GM23248 (cell line): ENCODE measurements at regions not wholly inside any gene's neighbourhood (a gene's known extent, or its start where the extent isn't known, plus 50 kb on each side); places are given as distances from the start of the nearest gene placed in this dataset.

Experiments used
- DNase-seq: peaks from one replicate; pipeline ENCODE4 v3.0.0-alpha.2; 2015
- H2AFZ ChIP-seq: fragments of 200-600 bp; sonication (generic); 2 replicates; pipeline ENCODE4 v1.6.1; 2016; ENCODE audit warnings: antibody characterized with exemption
- H3F3A ChIP-seq: fragments of 200-600 bp; sonication (generic); 2 replicates; pipeline ENCODE4 v1.6.1; 2016; ENCODE audit warnings: mild to moderate bottlenecking, antibody characterized with exemption, mixed run types; ENCODE audit not compliant: insufficient read depth
- H3K27ac ChIP-seq: fragments of 200-600 bp; sonication (generic); 2 replicates; pipeline ENCODE4 v1.5.1; 2016; ENCODE audit warnings: mild to moderate bottlenecking
- H3K27me3 ChIP-seq: fragments of 200-600 bp; sonication (generic); replicated peaks from 2 replicates; pipeline ENCODE4 v1.6.1; 2016; ENCODE audit warnings: mild to moderate bottlenecking; ENCODE audit not compliant: insufficient read depth
- H3K36me3 ChIP-seq: fragments of 200-600 bp; sonication (generic); 2 replicates; pipeline ENCODE4 v1.6.1; 2016; ENCODE audit warnings: low read depth, mild to moderate bottlenecking
- H3K4me1 ChIP-seq: fragments of 200-600 bp; sonication (generic); 2 replicates; pipeline ENCODE4 v1.6.1; 2016; ENCODE audit warnings: mild to moderate bottlenecking; ENCODE audit not compliant: insufficient read depth
- H3K4me2 ChIP-seq: fragments of 200-600 bp; sonication (generic); one replicate; pipeline ENCODE4 v1.6.1; 2016; ENCODE audit warnings: mild to moderate bottlenecking; ENCODE audit not compliant: unreplicated experiment
- H3K4me3 ChIP-seq: fragments of 200-600 bp; sonication (generic); 2 replicates; pipeline ENCODE4 v1.5.1; 2016; ENCODE audit warnings: mild to moderate bottlenecking
- H3K79me2 ChIP-seq: fragments of 200-600 bp; sonication (generic); 2 replicates; pipeline ENCODE4 v1.6.1; 2016; ENCODE audit warnings: mild to moderate bottlenecking; ENCODE audit not compliant: insufficient read depth
- H3K9ac ChIP-seq: fragments of 200-600 bp; sonication (generic); 2 replicates; pipeline ENCODE4 v1.6.1; 2016; ENCODE audit warnings: mild to moderate bottlenecking
- H3K9me2 ChIP-seq: fragments of 200-600 bp; sonication (generic); 2 replicates; pipeline ENCODE4 v1.6.1; 2016; ENCODE audit warnings: mixed run types, mild to moderate bottlenecking, moderate library complexity; ENCODE audit not compliant: insufficient read depth
- H3K9me3 ChIP-seq: fragments of 200-600 bp; sonication (generic); one replicate; pipeline ENCODE4 v1.6.1; 2017; ENCODE audit warnings: low read depth
- H4K20me1 ChIP-seq: fragments of 200-600 bp; sonication (generic); 2 replicates; pipeline ENCODE4 v1.6.0; 2016; ENCODE audit not compliant: insufficient read depth
- EZH2 ChIP-seq: fragments of 200-600 bp; sonication (generic); IDR thresholded peaks from 2 replicates; pipeline ENCODE4 v1.6.1; 2018; ENCODE audit warnings: antibody characterized with exemption, mild to moderate bottlenecking; ENCODE audit not compliant: insufficient read depth, poor library complexity, severe bottlenecking
- EZH2phosphoT487 ChIP-seq: fragments of 200-600 bp; sonication (generic); IDR thresholded peaks from 2 replicates; pipeline ENCODE4 v1.6.1; 2018; ENCODE audit warnings: antibody characterized with exemption, moderate library complexity, mild to moderate bottlenecking, low read depth; ENCODE audit not compliant: insufficient read depth
- WGBS, 2 experiments: methylation state at CpG; one replicate each; pipeline ENCODE4 v1.1.6; 2015 to 2017; ENCODE audit warnings: low lambda C conversion rate in 2 of 2, low coverage in 1 of 2; ENCODE audit errors: missing lambda C conversion rate in 2 of 2; 5-methylcytosine and 5-hydroxymethylcytosine counted together
- in situ Hi-C: fragments of 300-500 bp; cut with MboI; formaldehyde crosslinking; loops from 2 replicates; pipeline ENCODE4 v1.15.0; 2020

GRCh38 chr1:4395158-4395557, 259.3 kb upstream of the AJAP1 start:
- no peaks in the 10 kb centered on the region for H3K36me3 ChIP-seq
- H2AFZ ChIP-seq, result no peak overlapping the region
- H4K20me1 ChIP-seq, result no peaks in the 10 kb centered on the region
- no peaks in the 10 kb centered on the region for H3K27me3 ChIP-seq
- no peaks in the 10 kb centered on the region for H3F3A ChIP-seq
- no peak overlapping the region for H3K9ac ChIP-seq
- H3K4me3 ChIP-seq, result no peak overlapping the region
- no peaks in the 10 kb centered on the region for H3K9me2 ChIP-seq
- H3K27ac ChIP-seq, result no peak overlapping the region
- in situ Hi-C loops, result no loop called here
- no peaks in the 10 kb centered on the region for H3K4me1 ChIP-seq
- DNase-seq, result no peak
- H3K4me2 ChIP-seq, result no peak overlapping the region
- 5% methylated on average over 3 of the region's 3 CpGs for WGBS, 2 experiments
- H3K79me2 ChIP-seq, result no peaks in the 10 kb centered on the region
- no peak for TF ChIP-seq EZH2
- TF ChIP-seq EZH2phosphoT487, result no peak
- no peaks in the 10 kb centered on the region for H3K9me3 ChIP-seq

GRCh38 chr1:4395676-4396075, 258.7 kb upstream of the AJAP1 start:
- Histone ChIP-seq H3K4me1 (no peaks in the 10 kb centered on the region), H2AFZ (no peak overlapping the region), H3K27ac (no peak overlapping the region), H4K20me1 (no peaks in the 10 kb centered on the region), H3K9ac (no peak overlapping the region), H3K79me2 (no peaks in the 10 kb centered on the region), H3K9me2 (no peaks in the 10 kb centered on the region), H3K27me3 (no peaks in the 10 kb centered on the region), H3F3A (no peaks in the 10 kb centered on the region), H3K4me2 (no peak overlapping the region), H3K4me3 (no peak overlapping the region), H3K9me3 (no peaks in the 10 kb centered on the region), H3K36me3 (no peaks in the 10 kb centered on the region)
- TF ChIP-seq EZH2phosphoT487, result no peak
- in situ Hi-C loops, result no loop called here
- 34 to 44% methylated on average over 5 of the region's 5 CpGs for WGBS, 2 experiments
- no peak for DNase-seq

- Histone ChIP-seq H3K4me1 (no peaks in the 10 kb centered on the region), H3K4me3 (no peak overlapping the region), H2AFZ (no peak overlapping the region), H3K4me2 (no peak overlapping the region), H3K79me2 (no peaks in the 10 kb centered on the region), H3F3A (no peaks in the 10 kb centered on the region), H3K9me2 (no peaks in the 10 kb centered on the region), H3K9ac (no peak overlapping the region), H3K27ac (no peak overlapping the region), H3K9me3 (no peaks in the 10 kb centered on the region), H3K36me3 (no peaks in the 10 kb centered on the region), H4K20me1 (no peaks in the 10 kb centered on the region), H3K27me3 (no peaks in the 10 kb centered on the region)
- no peak for TF ChIP-seq EZH2
- TF ChIP-seq EZH2phosphoT487, result no peak
- in situ Hi-C loops, result no loop called here
- 2 to 4% methylated on average over 9 of the region's 9 CpGs for WGBS, 2 experiments
- DNase-seq, result no peak
Measured at GRCh38 chr1:4396551-4396950, 257.9 kb upstream of the AJAP1 start.

- Histone ChIP-seq H3K27me3 (no peaks in the 10 kb centered on the region), H3K9ac (no peak overlapping the region), H3K27ac (no peak overlapping the region), H4K20me1 (no peaks in the 10 kb centered on the region), H3K4me2 (no peak overlapping the region), H3F3A (no peaks in the 10 kb centered on the region), H3K4me3 (no peak overlapping the region), H2AFZ (no peak overlapping the region), H3K9me2 (no peaks in the 10 kb centered on the region), H3K79me2 (no peaks in the 10 kb centered on the region), H3K4me1 (no peaks in the 10 kb centered on the region), H3K36me3 (no peaks in the 10 kb centered on the region), H3K9me3 (no peaks in the 10 kb centered on the region)
- TF ChIP-seq EZH2phosphoT487 (no peak), EZH2 (no peak)
- in situ Hi-C loops, result no loop called here
- 10 to 16% methylated on average over 4 of the region's 4 CpGs for WGBS, 2 experiments
- DNase-seq, result no peak
Measured at GRCh38 chr1:4397196-4397595, 257.2 kb upstream of the AJAP1 start.

GRCh38 chr1:4402032-4402431, 252.4 kb upstream of the AJAP1 start:
- Histone ChIP-seq H3K27ac (no peak overlapping the region), H3K9ac (no peak overlapping the region), H3K4me3 (no peak overlapping the region), H3F3A (no peaks in the 10 kb centered on the region), H3K9me3 (no peaks in the 10 kb centered on the region), H3K36me3 (no peaks in the 10 kb centered on the region), H3K4me1 (no peaks in the 10 kb centered on the region), H3K9me2 (no peaks in the 10 kb centered on the region), H3K27me3 (no peaks in the 10 kb centered on the region), H4K20me1 (no peaks in the 10 kb centered on the region), H2AFZ (no peak overlapping the region), H3K4me2 (no peak overlapping the region), H3K79me2 (no peaks in the 10 kb centered on the region)
- in situ Hi-C loops, result no loop called here
- DNase-seq, result no peak
- WGBS, 2 experiments, result 12 to 14% methylated on average over 1 of the region's 1 CpG
- TF ChIP-seq EZH2phosphoT487 (no peak), EZH2 (no peak)
